GM19463 (cell line): ENCODE measurements at regions not wholly inside any gene's neighbourhood (a gene's known extent, or its start where the extent isn't known, plus 50 kb on each side); places are given as distances from the start of the nearest gene placed in this dataset.

ENCODE experiments used
- ATAC-seq: cut with Tn5 transposase; IDR thresholded peaks from one replicate; pipeline ENCODE4 v1.9.1; 2021; ENCODE audit warnings: mild to moderate bottlenecking, moderate library complexity; ENCODE audit not compliant: unreplicated experiment

GRCh38 chr2:43129676-43130547, 96.5 kb downstream of the ZFP36L2 start:
- no peak for ATAC-seq

- ATAC-seq: no peak
Observed at GRCh38 chr2:43128559-43128955, 97.8 kb downstream of the ZFP36L2 start.

DNA sequence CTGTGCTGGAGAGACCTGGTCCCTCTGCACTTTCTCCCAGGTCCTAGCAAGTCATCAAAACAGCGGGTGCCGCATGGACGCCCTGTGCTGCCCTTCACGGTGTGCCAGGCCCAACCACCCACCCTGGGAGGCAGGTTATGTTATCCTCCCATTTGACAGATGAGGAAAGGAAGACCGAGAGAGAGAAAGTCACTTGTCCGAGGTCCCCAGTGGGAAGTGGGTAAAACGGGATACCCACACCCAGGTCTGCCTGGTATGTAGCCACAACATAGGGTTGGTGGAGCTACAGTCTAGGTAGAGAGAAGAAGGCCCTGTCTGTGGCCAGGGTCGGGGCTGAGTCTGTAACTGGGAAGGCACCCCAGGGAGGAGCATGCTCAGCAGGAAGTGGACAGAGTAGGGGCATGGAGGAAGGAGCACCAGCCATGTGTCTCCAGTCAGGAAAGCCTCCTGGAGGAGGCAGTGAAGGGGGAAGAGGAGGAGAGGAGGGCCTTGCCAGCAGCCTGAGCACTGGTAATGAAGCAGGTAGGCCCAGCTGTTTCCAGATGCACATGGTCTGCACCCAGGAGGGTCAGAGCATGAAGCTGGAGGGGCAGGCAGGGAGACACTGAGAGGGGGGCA, 98.4 kb downstream of the ZFP36L2 start:
- no peak for ATAC-seq

GRCh38 chr2:43127208-43127940, 99.0 kb downstream of the ZFP36L2 start:
- ATAC-seq: no peak

DNA sequence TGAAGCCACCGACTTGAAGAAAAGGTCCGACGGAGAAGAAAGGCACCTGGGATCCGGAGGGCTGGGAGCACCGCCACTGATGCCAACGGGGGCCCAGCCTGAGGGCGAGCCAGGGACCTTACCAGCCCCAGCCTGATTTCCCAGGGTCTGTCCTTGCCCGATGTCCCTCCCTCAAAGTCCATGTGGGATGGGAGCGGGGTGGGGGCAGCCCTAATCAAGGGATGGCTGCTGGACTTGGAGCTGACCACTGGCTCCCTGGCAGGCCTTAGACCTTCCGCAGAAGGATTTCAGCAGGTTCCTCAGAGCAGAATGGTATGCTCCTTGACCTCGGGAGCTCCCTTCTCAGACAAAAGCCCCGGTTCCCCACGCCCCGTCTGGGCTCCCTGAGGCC, 99.6 kb downstream of the ZFP36L2 start:
- ATAC-seq: no peak

GRCh38 chr2:43125090-43125998, 101.1 kb downstream of the ZFP36L2 start:
- no peak for ATAC-seq

- ATAC-seq: no peak
Observed at GRCh38 chr2:43124687-43125057, 101.7 kb downstream of the ZFP36L2 start.

GRCh38 chr2:43123981-43124686, 102.3 kb downstream of the ZFP36L2 start:
- no peak for ATAC-seq

DNA sequence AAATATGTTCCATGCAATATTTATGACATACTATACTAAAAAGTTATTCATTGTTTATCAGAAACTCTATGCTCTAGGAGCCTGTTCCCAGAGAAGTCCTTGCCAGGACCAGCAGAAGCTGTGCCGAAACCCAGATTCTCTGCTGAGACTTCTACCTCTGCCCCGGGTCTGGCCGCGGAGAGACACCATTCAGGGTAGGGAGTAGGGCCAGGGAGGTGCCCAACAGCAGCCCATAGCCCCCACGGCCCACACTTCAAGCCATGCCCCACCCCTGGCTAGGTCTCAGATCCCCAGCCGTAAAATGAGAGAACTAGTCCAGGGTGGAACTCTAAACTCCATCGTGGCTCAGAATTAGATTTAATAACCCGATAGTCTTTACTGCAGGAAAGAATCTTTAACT, 102.9 kb downstream of the ZFP36L2 start:
- ATAC-seq: no peak

- no peak for ATAC-seq
Observed at GRCh38 chr2:43123028-43123427, 103.4 kb downstream of the ZFP36L2 start.

GRCh38 chr2:43121580-43122314, 104.7 kb downstream of the ZFP36L2 start:
- no peak for ATAC-seq

DNA sequence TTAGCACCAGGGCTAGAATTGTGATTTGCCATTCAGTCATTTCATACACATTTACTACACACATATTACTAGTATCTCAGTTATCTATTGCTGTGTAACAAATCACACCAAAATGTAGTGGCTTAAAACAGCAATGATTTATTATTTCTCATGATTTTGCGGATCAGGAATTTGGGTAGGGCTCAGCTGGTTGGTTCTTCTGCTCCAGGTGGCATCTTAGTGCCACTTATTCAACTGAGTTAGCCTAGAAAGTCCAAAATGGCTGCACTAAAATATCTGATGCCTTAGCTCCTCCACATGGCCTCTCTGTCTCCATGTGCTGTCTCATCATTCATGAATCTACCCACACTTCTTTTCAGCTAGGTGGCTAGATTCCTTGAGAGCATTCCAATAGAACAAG, 107.1 kb downstream of the ZFP36L2 start:
- ATAC-seq: no peak

- no peak for ATAC-seq
Observed at GRCh38 chr2:43117521-43118143, 108.8 kb downstream of the ZFP36L2 start.

GRCh38 chr2:43116988-43117387, 109.4 kb downstream of the ZFP36L2 start:
- ATAC-seq: no peak

DNA sequence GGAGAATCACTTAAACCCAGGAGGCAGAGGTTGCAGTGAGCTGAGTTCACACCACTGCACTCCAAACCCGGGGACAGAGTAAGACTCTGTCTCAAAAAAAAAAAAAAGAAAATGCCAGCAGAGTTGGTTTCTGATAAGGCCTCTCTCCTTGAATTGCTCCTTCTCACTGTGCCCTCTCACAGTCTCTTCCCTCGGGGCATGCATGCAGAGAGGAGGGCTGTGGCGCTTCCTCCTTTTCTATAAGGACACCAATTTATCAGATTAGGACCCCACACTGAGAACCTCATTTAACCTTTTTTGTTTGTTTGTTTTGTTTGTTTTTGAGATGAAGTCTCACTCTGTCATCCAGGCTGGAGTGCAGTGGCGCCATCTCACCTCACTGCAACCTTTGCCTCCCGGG, 110.5 kb downstream of the ZFP36L2 start:
- ATAC-seq: no peak

DNA sequence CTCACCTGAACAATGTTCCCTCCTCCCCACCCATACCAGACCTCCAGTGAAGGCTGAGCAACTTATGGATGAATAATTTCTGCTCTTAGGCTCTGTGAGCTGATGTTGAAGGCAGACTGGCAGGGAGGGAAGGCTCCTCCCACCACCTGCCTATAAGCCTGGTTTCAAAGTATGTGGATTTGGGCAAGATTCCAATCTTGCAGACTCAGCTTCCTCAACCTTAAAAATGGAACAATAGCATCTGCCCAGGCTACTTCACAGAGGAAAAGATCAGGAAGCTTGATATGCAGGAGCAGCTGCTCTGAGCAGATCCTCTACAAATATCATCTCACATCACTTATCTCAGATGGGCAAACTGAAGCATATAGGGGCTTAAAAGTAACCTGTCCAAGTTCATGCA, 112.2 kb downstream of the ZFP36L2 start:
- no peak for ATAC-seq

- no peak for ATAC-seq
Observed at GRCh38 chr2:43111788-43112554, 114.4 kb downstream of the ZFP36L2 start.

DNA sequence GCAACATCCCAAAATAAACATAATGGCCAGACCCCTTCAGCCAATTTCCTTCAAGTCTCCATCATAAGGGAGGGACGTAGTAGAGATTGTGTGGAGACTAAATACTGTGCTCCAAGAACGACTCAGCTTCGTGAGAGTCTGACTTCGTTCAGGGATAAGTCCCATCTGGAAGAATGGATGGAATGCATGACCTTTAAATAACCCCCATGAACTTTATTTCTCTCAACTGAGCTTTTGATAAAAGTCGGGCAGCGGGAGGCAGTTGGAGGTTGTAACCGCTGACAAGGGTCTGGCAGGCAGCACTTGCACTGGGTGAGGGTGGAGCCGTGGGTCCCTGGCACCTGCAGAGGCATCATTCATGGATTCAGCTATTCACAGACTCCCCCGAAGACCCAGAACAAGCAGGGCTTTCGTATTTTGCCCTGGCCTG, 115.9 kb downstream of the ZFP36L2 start:
- ATAC-seq: no peak
